DMS53 (cell line): ENCODE measurements at regions not wholly inside any gene's neighbourhood (a gene's known extent, or its start where the extent isn't known, plus 50 kb on each side); places are given as distances from the start of the nearest gene placed in this dataset.
A peak's percentile ranks its signal among the peaks of the same experiment; 100 is the strongest.
"Not testable (repeated sequence)": the region's sequence is repeated elsewhere in the genome, so short reads cannot be mapped to it uniquely, and the experiment has no call there.

Source experiments
- DNase-seq: peaks from one replicate; lab custom pipeline; 2025; lab: John Stamatoyannopoulos, UW

DNA sequence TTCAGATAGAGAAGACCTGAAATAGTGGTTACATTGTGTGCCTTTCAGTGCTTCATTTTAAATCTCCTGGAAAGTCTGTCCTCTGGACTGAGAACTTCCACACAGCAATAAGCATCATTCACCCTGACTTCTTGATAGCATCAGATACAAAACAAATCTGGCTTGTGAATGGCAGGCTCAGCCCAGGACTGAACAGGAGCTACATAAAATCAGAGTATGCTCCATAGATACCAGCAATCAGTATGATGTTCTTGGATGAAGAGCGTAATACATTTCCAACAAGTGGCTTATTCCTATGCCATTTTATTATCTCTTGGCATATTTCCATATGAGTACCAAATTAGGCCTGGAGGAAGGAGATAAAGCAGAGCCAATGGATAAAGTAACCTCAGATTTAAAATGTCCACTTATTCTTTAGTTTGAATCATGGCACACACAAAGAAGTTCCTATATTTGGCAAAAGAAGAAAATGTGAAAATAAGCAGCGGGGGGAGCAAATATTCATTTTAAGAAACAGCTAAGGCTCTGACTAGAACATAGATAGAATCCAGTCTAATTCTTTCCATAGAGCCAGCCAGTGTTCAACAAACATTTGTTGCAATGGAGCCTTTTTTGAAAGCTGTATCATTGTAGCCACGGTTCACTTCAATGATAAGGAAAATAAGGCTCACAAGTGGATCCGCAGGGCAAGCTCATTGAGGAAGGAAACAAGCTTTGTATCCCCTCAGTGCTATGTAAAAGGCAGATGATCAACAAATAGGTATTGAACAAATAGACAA lies 230.8 kb upstream of the CHAC2 start:
- no peak for DNase-seq

DNA sequence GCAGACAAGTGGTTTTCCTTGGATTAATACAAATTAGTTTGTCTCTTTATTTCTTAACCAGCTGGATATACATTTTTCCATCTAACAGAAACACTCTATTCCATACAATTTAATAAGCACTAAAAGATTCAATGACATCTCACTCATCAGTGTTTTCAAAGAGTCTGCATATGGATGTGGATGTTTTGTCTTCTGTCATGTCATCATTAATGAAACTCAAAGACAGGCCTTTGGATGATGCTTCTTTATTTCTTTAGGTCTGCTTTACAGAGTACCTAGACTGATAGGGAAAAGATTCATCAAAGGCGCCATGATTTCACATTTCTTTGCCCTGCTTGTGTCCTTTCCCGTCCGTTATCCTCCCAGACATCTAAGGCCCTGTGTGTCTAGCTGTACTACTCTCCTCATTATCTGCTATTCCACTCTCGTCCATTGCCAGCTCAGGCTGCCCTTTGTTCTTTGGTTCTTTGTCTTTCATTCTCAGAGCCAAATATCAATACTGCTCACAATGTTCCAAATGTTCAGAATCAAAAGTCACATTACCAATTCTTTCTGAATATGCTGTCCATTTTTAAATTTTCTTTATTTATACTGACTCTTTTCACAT lies 232.3 kb upstream of the CHAC2 start:
- no peak for DNase-seq

DNA sequence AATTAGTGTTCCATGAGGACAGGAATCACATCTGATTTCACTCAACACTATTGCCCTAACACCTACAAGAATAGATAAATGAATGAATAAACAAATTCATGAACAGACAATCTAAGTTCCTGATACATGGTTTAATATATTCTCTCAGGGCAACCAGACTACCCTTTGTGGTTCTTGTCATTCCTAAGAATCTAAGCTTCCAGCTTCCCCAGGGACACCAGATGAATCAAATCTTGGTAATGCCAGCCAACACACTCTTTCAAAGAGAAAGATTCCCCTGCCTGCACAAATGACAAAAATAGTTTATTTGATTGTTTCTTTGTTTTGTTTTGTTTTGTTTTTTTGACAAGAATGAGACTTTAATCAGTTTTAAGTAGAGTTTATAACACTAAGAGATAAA lies 237.5 kb upstream of the CHAC2 start:
- no peak for DNase-seq

DNA sequence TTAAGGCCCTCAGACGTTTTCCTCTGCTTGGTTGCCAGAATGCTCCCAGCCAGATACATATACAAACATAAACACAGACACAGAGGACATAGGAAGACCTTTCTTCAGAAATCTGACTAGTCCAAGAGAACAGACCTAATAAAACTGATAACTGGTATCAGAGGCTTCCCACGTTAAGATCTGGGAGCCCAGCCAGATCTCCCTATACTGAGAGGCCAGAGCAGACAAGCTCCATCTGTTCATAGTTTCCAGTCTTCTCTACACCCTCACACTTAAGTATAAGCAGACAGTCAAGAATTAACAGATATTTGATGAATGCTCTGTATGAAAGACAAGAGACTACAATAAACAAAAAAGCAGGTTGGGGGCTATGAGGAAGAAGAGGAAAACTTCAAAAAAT lies 240.5 kb upstream of the CHAC2 start:
- no peak for DNase-seq

DNA sequence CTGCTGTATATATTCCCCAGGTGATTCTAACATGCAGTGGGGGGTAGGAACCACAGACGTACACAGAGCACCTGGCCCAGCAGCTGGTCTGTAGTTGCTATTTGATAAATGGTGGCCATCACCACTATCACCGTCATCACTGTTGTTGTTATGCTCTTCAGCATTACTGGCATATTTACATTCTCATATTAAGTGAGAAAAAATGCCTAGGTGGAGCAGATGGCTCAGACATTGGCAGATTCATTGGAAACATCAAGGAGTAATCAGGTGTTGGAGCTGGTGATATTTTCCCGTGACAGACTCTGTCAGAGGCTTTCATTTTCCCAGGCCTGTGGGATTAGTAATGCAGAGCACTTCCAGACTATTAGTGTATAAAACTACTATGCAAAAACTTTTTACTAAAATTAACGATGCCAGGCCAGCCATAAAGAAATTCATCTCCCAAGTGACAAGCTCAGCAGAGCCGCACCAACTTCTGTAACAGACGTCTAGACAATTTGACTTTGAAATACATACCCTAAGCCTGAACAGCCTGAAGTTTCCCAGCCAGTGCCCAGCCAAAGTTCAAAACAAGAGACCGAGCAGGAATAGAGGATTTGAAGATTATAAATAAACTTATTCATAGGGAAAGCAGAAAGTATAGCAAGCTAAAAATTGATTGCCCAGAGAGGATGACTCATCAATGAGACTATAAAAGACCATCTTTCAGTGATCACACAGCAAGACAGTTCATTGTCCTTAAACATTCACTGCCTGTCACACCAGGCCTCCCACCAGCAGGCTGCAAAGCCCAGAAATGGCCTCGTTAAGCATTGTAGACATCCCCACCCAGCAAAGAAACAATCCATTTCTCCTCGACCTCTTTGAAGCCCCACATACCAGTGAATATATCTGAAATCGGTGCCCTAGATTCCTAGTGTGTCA lies 247.4 kb upstream of the CHAC2 start:
- DNase-seq: peak; percentile 98

DNA sequence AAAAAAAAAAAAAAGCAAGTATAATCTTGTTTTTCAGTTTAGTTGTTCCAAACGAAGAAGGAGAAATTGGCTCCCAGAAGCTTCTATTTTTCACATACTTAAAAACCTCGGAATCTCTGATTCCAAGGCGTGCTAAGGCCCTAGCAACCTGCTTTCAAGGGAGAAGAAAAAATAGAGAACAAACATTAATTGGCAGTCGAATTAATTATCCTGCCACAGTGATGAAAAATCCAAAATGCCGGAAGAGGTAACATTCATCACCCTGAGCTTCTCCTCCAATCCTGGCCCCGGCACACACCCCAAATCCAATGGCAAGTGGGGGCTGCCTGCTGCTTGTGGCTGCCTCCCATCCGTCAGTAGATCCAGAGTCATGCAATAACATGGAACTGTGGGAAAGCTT lies 250.2 kb upstream of the CHAC2 start:
- DNase-seq: no peak

DNA sequence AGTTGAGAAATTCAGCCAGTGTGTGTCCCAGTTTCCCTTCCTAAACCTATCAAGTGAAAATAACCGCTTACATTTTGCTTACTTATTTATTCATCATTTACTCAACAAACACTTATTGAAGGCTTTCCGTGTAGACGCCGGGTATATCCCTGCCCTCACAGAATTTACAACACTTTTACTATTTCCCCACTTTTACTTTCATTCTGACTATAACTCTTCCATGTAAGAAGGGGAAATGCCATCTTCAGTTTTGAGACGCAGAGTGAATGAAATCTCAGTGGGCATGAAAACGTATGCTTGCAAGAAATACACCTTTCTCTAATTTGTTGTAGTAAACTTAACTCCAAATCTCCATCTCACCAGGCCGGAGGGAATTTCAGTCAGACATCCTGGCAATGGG lies 251.0 kb upstream of the CHAC2 start:
- DNase-seq: no peak

DNA sequence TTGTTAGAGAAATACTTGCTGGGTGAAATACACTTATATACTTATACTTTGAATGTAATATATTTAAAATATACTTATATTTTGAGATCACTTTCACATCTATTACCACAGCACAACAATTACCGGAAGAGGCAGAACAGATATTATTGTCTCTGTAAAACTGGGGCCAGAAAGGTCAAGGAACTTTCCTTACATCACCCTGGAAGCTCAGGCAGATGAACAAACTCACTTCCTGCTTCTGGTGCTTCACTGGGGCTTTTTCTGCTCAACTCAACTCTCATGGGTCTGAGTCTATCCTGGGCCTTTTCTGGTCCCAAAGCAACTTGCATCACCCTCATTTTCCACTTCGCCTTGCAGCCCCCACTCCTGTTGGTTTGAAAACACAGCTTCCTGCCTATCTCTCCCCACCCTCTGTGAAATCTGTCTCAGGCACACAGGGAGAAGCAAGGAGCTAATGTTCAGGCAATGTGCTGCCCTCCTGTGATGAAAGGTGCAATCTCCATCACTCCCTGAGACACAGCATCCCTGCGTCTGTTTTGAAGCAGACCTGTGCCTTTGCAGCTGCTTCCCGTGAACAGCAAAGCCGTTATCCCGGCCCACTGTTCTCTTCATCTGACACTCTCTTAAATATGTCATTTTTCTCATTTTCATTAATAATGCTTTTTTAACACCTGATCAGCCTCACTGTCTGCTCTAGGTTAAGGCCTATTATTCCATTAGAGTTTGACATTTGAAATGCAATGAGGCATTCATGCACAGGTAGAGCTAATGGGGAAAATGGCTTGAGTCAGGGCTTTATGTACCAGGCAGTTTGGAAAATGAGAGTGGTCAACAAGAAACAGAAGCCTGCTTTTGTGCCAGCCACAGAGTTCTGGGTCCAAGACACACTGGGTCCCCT lies 251.9 kb upstream of the CHAC2 start:
- DNase-seq: peak; percentile 80

DNA sequence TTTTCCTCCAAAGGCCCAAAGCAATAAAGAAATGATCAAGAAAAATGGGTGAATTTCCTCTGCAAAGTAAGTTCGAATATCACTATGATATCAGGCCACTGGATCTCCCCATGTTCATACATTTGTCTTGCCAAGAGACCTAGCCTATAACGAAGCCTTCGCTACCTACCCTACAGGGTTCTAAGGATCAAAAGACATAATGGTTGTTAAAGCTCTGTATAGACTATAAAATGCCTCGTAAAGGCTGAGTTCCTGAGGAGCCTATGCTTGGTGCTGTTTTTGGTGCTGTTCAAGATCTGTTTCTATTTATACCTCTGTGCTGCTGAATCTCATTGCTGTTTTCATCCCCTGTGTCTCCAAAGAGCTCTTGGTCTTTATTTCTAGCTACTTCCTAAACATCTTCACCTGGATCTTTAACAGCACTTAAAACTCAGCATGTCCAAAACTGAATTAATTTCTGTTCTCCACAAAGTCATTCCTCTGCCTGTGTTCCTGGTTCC lies 254.4 kb upstream of the CHAC2 start:
- DNase-seq: no peak

DNA sequence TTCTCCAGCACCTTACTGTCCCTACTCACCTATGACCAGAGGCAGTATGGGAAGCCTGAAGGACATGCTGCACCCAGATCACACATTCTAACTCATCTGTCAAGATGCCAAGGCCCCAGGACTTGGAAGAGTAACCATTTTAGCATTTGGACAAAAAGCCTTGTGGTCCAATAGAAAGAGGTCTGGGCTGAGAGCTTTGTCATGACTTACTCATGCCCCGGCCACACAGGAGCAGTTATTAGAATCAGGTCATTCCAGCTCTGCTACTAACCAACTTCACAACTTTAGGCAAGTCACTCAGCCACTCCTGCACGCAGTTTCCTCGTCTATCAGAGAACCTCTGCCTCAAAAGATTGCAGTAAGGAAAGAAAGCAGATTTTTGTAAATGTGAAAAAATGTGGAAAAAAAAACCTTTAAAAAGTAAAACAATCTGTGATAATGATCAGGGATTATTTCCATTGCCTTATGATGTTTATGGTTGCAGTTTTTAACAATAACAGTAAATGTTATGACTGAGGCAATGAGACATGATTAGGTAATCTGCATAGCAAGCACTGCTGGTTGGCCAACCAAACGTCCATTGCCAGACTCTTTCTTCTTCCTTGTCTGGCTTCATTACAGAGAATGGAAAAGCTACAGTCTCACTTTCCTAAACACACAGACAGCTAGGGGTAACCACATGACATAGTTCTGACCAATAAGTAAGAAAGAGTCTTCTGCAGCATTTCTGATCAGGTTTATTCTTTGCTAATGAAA lies 255.4 kb upstream of the CHAC2 start:
- no peak for DNase-seq

DNA sequence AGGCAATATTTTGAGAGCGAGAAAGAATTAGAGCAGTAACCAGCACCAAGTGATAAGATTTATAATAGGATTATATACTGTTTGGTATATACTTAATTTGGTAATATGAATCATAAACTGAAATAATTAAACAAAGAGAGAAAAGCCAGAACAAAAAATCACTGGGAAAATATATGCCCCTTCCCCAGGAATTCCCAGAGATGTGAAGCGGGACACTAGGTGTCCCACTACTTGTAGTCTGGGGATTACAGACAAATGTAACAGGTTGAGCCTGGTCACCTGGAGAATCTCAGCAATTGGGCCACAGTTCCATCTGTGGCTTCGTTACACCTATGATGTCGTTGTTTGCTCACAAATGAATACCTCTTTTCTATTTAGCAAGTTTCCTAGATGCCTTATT lies 256.1 kb upstream of the CHAC2 start:
- DNase-seq: no peak

DNA sequence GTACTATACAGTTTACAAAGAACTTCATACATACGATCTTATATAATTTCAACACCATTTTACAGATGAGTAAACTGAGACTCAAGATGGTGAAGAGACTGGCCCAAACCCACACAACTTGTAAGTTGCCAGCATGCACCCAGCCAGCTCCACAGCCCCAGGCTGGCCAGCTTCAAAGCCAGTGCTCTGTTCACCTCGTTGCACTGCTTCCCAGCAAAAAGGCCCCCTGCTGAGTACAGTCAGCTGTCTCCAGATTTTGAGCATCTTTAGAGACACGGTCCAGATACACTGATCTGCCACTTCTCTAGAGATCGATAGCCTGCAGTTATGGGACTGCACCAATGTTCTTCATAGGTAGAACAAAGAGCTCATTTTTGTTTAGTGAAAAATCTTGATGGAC lies 257.2 kb upstream of the CHAC2 start:
- DNase-seq: no peak

DNA sequence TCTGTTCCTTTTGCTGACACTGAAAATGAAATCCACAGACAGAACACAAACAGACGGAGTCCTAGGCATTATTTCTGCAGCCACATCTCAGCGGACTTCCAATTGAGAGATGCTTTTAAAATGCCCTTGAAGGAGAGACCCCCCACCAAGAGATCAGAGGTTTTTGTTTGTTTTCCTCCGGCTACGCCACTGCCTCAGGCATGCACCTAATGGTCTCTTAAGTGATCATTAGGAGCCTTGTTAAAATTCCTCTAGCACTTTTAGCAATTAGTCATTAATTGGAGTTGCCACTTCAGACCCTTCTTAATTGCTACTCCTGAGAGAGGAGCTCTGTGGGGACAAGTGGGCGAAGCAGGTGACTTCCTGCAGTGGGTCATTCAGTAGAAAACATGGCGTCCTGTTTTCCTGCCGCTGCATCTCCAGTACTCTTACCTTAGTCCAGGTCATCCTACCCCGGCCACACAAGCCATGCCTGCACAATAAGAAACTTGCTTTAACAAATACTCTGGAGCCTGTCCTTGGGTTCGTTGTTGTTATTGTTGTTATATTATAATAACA lies 257.7 kb upstream of the CHAC2 start:
- no peak for DNase-seq

DNA sequence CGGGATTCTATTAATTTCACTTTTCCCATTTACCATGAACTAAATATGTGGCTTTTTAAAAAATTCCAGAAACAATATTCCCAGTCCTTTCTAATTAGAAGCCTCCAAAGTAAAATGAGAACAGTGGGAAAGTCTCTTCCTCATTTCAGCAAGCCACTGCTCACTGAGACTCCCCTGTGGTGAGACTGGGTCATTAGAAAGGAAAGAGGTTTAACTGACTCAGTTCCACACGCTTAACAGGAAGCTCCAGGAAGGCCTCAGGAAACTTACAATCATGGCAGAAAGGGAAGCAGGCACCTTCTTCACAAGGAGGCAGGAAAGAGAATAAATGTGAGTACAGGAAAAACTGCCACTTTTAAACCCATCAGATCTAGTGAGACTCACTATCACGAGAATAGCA lies 258.9 kb upstream of the CHAC2 start:
- DNase-seq: peak; percentile 10

DNA sequence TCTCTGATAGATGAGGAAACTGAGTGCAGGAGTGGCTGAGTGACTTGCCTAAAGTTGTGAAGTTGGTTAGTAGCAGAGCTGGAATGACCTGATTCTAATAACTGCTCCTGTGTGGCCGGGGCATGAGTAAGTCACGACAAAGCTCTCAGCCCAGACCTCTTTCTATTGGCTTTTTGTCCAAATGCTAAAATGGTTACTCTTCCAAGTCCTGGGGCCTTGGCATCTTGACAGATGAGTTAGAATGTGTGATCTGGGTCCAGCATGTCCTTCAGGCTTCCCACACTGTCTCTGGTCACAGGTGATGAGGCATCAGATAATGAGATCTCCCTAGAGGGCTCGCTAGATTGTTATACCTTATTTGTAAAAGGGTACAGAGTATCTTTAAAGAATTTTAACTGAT lies 260.5 kb upstream of the CHAC2 start:
- not testable (repeated sequence) for DNase-seq

DNA sequence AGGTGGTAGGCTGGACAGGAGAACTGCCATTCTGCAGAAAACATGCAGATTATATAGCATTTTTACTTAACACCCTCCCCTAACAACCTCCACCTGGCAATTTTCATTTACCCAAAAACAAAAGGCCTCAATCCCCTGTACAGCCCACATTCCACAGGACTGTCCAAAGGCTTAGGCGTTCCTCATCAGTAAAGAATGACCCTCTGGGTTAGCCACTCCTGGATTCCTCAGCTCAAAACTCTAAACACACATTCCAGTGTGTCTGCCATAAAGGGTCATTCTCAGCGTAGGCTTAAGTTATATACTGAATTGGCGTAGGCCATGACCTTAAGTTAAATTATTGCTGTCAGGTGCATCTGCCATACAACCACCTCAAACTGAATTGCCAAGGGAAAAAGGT lies 261.8 kb upstream of the CHAC2 start:
- no peak for DNase-seq

DNA sequence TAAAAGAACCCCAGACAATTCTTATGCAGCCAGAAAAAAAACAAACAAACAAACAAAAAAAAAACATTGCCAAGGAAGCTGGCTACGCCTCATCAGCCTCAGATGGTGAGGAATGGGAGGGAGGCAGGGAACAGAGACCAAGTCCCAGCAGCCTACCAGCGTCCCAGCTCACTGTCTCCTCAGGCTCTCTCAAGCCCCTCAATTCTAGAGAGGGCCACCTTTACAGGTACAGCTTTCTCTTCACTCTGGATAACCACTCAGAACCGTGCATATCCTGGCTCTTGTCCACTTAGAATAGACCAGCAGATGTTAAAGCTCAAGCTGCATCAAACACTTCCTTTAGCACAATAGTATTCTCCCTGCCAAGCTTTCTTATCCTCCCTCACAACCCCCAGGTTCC lies 263.1 kb upstream of the CHAC2 start:
- peak; percentile 7 for DNase-seq

DNA sequence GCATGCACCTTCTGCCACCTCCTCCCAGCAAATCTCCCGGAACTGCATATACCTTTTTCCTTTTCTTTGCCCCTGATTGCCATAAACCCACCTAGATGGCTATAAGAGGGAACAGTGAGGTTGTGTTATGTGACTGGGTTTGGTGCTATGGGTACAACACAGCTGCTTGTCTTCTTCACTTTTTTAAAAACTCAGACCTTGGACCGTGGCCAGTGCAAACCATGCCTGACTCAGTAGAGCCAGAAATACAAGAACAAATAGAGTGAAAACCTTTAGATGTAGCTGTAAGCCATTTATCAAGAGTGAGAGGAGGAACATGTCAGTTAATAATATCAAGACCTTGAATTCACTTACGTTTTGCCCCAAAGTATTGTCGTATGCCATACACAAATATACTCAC lies 267.4 kb upstream of the CHAC2 start:
- DNase-seq: peak; percentile 35

DNA sequence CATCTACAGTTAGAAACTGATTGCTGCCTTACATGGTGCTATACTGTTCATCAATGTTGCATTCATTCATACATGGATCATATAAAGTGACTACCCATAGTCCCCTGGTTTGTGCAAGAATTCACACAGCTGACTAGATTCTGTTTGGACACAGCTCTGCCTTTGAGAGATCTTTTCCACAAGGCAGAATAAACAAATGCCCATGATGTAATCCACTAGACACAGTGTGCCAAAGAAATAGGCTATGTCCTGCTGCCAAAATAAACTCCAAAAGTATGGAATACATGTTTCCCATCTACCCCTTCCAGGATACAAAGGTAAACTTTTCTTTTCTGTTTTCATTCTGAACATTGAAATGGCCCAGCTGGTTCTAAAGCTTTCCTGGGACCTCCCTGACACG lies 269.4 kb upstream of the CHAC2 start:
- DNase-seq: peak; percentile 61

DNA sequence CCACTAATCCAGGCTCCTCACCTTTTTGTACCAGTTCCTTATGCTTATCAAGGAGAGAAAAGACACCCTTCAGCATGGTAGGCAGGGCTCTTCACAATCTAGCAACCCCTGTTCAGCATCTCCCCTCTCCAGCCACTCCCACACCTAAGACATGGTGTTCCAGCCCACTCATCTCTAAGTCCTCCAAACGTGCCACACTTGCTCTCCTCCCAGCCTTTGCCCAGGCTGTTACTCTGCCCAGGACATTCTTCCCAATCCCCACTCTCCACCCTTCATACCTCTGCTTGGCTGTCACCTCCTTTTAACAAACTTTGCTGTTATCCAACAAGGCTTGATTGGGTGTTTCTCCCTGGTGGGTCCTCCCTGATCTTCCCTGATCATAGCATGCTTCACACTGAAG lies 270.6 kb upstream of the CHAC2 start:
- DNase-seq: no peak

DNA sequence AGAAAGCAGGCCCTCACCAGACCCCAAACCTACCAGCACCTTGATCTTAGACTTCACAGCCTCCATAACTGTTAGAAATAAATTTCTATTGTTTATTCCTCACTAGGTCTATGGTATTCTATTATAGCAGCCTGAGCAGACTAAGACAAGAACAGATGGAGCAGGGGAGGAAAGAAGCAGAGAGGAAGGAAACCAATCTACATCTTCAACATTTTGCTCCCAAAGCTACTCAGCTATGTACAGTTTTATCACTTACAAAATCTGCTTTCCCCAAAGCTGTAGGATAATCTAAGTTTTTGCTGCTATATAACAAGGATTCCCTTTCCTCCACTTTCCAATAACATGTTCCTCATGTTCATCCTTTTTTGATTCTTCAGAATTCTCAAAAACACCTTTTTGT lies 274.4 kb upstream of the CHAC2 start:
- no peak for DNase-seq
